ENCODE measurements at regions not wholly inside any gene's neighbourhood (a gene's known extent, or its start where the extent isn't known, plus 50 kb on each side); places are given as distances from the start of the nearest gene placed in this dataset.

GRCh38 chr2:33680644-33681363, 81.7 kb upstream of the FAM98A start:
- 38 to 44% methylated on average over 12 of the region's 12 CpGs for WGBS, 2 donors
- H3K27ac ChIP-seq = no peak overlapping the region
- no peaks in the 10 kb centered on the region for H3K36me3 ChIP-seq
- TF ChIP-seq, protein P1, sequence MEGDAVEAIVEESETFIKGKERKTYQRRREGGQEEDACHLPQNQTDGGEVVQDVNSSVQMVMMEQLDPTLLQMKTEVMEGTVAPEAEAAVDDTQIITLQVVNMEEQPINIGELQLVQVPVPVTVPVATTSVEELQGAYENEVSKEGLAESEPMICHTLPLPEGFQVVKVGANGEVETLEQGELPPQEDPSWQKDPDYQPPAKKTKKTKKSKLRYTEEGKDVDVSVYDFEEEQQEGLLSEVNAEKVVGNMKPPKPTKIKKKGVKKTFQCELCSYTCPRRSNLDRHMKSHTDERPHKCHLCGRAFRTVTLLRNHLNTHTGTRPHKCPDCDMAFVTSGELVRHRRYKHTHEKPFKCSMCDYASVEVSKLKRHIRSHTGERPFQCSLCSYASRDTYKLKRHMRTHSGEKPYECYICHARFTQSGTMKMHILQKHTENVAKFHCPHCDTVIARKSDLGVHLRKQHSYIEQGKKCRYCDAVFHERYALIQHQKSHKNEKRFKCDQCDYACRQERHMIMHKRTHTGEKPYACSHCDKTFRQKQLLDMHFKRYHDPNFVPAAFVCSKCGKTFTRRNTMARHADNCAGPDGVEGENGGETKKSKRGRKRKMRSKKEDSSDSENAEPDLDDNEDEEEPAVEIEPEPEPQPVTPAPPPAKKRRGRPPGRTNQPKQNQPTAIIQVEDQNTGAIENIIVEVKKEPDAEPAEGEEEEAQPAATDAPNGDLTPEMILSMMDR (IDR thresholded peaks at IDR 0.05) = no peak
- no peaks in the 10 kb centered on the region for H3K27me3 ChIP-seq
- intact Hi-C loops (cut with DNase I) = loop anchor here in 1 of 10 donors (10.0 kb wide), 1 partner anchor 414 kb away; no protein-coding TSS in a partner anchor
- no peak for ATAC-seq
- peaks cover 0 to 8% (median 0%) of the 10 kb centered on the region in 9 donors for H3K4me1 ChIP-seq
- H3K9me3 ChIP-seq = peaks cover 0 to 10% (median 0%) of the 10 kb centered on the region in 11 donors
- no peak overlapping the region for H3K4me3 ChIP-seq
- no peak for DNase-seq

- Histone ChIP-seq H3K27me3 (no peaks in the 10 kb centered on the region), H3K27ac (no peak overlapping the region), H3K9me3 (no peaks in the 10 kb centered on the region), H3K4me3 (no peak overlapping the region), H3K4me1 (peaks cover 0 to 8% (median 0%) of the 10 kb centered on the region in 9 donors), H3K36me3 (no peaks in the 10 kb centered on the region)
- DNase-seq (no peak), ATAC-seq (no peak)
- intact Hi-C loops (cut with DNase I) = loop anchor here in 3 of 10 donors (10.0 kb wide), 3 partner anchors 886 to 1736 kb away; no protein-coding TSS in a partner anchor
- 28 to 41% methylated on average over 1 of the region's 1 CpG for WGBS, 2 donors
- TF ChIP-seq, protein P1 (IDR thresholded peaks at IDR 0.05) = no peak
Measured at GRCh38 chr2:33678436-33678835, 79.3 kb upstream of the FAM98A start.

DNA sequence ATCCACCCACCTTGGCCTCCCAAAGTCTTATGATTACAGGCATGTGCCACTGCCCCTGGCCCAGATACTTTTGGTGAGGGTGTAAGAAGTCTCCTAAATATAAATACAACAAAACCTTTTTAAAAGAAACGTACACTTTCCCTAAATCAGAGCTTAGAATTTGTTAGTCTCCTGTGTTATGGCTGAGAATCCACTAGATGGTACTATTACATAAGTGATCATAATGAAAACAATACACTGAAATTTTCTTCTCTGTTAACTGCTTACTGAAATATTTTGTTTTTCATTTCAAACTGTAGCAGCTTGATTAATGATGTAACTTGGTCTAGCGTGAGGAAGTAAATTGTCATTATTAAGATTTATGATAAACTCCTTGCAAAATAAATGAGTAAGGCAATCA, 74.8 kb upstream of the FAM98A start:
- WGBS, 2 donors = 17 to 38% methylated on average over 2 of the region's 2 CpGs
- TF ChIP-seq, protein P1 (IDR thresholded peaks at IDR 0.05) = peak; percentile 19 to 71 (median 46)

DNA sequence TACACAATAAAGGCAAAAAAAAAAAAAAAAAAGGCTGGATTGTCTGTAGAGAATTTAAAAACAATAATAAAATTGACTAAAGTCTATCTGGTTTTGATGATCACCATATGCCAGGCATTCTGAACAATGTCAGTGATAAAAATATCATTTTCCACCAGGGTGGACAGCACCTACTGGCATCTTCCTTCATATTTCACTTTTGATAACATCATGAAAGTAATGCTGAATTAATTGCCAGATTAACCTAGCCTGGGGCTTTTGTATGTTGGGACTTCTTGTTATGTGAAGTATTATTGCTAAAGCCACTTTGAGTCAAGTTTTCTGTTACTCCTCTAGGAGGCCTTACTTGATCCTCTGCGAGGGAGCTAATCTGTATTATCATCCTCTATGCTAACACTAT, 73.8 kb upstream of the FAM98A start:
- TF ChIP-seq, protein P1 (IDR thresholded peaks at IDR 0.05) = no peak
- H3K27me3 ChIP-seq = no peaks in the 10 kb centered on the region
- H3K36me3 ChIP-seq = no peaks in the 10 kb centered on the region
- no peaks in the 10 kb centered on the region for H3K4me1 ChIP-seq
- H3K9me3 ChIP-seq = no peaks in the 10 kb centered on the region
- H3K27ac ChIP-seq = no peak overlapping the region
- DNase-seq (no peak), ATAC-seq (no peak)
- intact Hi-C loops (cut with DNase I) = loop anchor here in 6 of 10 donors (2.0 to 10.0 kb wide), 6 partner anchors 892 to 1742 kb away; no protein-coding TSS in a partner anchor
- no peak overlapping the region for H3K4me3 ChIP-seq
- WGBS, 2 donors = 62 to 66% methylated on average over 1 of the region's 1 CpG

More for the DNA sequence above, 74.8 kb upstream of the FAM98A start:
- H3K36me3 ChIP-seq = no peaks in the 10 kb centered on the region
- no peak overlapping the region for H3K27ac ChIP-seq
- no peaks in the 10 kb centered on the region for H3K9me3 ChIP-seq
- ATAC-seq = no peak
- no peaks in the 10 kb centered on the region for H3K27me3 ChIP-seq
- no peak for DNase-seq
- intact Hi-C loops (cut with DNase I) = loop anchor here in 7 of 10 donors (2.0 to 10.0 kb wide), 7 partner anchors 891 to 1741 kb away; no protein-coding TSS in a partner anchor
- H3K4me3 ChIP-seq = no peak overlapping the region
- H3K4me1 ChIP-seq = no peaks in the 10 kb centered on the region

Measured in heart right ventricle (tissue), 16 donors.